NCI-H226 (cell line): ENCODE measurements at regions not wholly inside any gene's neighbourhood (a gene's known extent, or its start where the extent isn't known, plus 50 kb on each side); places are given as distances from the start of the nearest gene placed in this dataset.
A peak's percentile ranks its signal among the peaks of the same experiment; 100 is the strongest.

Experiments used
- DNase-seq: peaks from one replicate; pipeline ENCODE4 v3.0.0-alpha.2; 2015

- no peak for DNase-seq
These were observed 261.8 kb downstream of the ATP23 start for GRCh38 chr12:58202933-58203718.

GRCh38 chr12:58204071-58204470 lies 262.7 kb downstream of the ATP23 start:
- no peak for DNase-seq

GRCh38 chr12:58206876-58207275 lies 265.5 kb downstream of the ATP23 start:
- no peak for DNase-seq

GRCh38 chr12:58211211-58211610 lies 269.8 kb downstream of the ATP23 start:
- no peak for DNase-seq

DNA sequence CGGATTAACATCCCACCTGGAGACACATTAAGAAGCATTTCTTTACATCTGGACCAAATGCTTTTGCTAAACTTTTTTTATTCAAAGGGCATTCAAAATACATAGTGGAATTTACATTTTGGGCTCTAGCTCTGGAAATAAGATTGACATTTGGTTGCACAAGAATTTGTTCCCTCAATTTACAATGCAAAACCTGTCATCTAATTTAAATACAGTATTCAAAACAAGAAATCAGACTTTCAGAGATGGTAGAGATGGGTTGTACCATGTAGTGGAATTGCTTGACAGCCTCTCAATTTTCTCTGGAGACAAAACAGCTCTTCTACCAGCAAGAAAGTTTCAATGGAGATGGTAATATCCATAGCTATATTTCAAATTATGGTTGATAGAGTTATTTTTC lies 275.8 kb downstream of the ATP23 start:
- no peak for DNase-seq

DNA sequence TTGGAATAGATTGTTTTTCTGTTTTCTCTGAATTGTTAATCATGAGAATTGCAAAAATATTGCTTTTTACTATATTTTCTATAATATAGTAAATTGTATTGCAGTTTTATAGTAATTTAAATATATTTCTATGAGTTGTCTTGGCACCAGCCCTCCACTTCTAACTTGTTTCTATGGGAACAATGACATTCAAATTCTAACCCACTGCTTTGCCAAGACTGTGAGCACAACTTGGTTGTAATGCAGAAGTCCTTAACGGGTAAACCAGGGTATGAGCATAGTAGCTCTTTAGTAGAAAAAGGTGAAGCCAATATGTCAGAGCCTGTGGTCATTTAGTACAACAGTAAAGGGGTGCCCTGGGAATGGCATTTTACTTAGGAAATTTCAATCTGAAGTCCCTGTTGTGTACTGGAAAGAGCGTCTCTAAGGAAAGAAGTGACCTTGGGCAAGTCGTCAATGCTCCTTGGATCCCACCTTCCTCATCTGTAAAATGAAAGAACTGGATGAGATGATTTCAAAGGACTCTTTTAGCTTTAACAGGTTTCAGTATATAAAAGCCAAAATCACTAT lies 283.3 kb downstream of the ATP23 start:
- no peak for DNase-seq

DNA sequence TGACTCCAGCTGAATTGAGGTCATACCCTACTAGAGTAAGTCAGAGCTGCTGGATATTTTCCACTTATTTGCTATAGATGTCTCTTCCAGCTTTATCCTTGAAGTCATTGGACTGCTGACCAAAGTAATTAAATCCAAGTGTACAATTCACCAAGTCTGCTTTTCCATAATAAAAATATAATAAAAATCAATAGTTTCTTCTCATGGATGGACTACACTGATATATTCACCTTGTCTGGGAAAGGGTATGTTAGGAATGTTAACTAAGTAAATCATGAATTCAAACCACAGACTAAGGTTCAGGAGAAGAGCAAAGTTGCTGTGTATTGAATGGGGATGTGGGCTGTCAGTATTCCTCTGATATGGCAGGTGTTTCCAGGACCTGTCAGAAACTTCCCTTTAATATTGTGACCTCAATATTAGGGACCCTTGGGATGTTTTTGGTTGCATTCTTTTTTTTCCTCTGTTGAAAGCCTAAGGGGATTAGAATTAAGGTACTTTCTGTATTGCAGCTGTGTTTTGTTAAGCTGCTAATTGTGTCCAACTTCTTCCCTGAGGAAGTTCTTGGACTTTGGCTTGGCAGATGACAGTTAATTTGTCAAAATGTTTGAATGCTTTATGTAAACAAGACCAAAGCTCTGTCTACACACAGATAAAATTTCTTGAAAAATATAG lies 284.0 kb downstream of the ATP23 start:
- no peak for DNase-seq

DNA sequence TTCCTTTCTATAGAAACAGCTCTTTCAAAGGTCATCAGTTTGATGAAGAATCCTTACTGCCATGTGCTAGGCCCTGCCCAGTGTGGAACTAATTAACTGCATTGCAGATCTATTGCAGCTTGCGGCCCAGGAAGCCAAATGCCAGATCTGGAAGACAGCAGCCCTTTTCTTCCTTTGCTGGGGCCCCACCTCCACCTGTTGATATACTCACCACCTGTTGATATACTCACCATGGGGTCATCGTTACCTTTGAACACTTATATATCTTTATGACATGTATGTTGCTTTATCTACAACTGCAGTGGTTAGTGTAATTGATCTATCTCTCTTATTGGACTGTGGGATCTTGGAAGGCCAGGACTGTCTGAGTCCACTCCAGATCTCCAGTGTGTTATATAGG lies 292.5 kb downstream of the ATP23 start:
- DNase-seq: no peak

- DNase-seq: no peak
These were observed 297.0 kb downstream of the ATP23 start for GRCh38 chr12:58238411-58238810.

GRCh38 chr12:58241099-58241498 lies 299.7 kb downstream of the ATP23 start:
- DNase-seq: no peak

DNA sequence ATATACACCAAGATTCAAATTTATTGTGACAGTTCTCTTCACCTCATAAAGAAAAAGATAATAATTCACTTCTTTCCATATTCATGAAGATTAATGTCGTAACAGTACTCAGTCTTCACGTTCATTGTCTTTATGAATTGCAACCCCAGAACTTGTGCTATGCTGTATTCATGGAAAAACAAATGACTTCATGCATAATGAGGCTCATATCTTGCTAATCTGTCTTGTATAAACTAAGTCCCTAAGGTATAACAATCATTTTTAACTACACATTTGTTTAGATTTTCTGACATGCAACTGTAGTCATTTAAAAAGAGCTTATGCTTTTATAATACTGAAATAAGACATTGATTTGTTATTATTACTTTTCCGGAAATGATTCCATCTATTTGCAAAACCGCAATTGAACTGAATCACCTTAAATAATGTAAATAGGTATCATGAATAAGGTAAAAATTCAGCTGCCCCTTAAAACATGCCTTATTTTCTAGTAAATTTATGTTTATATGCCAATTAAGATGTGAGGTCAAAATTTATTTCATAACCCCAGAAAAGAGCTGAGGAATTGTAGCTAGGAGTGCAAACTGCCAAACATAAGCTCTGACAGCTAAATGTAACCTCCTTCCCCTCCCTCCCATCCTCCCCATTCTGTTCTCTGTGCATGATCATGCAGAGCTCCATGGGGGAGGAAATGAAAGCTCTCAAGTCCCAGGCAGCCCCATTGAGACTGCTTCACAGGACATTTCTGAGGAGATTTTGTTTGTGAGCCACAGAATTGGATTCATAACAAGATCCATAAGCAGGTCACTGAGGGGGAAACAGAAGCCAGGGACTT lies 301.6 kb downstream of the ATP23 start:
- no peak for DNase-seq

DNA sequence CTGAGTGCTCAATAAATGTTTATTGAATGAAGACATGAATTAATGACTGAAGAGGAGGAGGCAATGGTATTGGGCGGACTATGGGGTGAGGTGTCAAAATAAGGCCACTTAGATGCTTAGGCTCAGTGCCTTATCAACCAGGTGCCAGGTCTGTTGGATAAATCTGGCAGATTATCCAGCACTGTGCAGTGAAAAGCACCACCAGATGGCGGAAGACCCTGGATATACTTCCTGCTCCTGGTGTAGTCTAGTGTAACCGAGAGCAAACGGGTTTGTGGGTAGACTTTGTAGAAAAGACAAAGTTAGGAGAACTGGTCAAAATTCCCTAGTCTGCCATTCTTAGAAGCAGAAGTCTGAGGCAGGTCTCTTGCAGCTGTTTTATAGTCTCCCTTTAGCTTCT lies 306.3 kb downstream of the ATP23 start:
- no peak for DNase-seq

DNA sequence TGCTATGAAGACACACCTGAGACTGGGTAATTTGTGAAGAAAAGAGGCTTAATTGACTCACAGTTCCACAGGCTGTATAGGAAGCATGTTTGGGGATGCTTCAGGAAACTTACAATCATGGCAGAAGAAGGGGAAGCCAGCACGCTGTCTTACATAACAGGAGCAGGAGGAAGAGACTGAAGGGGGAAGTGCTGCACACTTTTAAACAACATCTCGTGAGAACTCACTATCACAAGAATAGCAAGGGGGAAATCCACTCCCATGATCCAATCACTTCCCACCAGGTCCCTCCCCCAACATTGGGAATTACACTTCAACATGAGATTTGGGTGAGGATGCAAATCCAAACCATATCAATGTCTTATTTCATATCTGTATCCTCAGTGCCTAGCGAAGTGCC lies 307.2 kb downstream of the ATP23 start:
- DNase-seq: no peak

DNA sequence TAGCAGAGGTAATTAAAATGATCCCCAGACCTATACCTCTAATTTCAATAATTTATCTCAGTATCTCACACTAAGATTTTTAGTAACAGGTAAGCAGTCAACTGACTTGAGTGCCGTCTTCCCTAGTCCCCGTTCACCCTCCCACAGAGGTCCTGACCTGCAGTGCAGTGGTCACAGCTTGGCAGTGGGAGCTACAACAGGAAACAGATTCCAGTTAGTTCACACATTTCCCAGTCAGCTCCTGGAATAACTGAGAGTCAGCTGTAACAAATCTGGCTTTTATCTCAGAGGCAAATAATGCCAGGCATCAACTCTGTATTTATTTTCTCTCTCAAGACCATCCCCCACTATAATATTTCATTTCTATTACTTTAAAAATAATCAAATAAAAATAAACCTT lies 308.2 kb downstream of the ATP23 start:
- peak; percentile 60 for DNase-seq

GRCh38 chr12:58250077-58250476 lies 308.7 kb downstream of the ATP23 start:
- DNase-seq: no peak

- no peak for DNase-seq
These were observed 311.5 kb downstream of the ATP23 start for GRCh38 chr12:58252914-58253313.

DNA sequence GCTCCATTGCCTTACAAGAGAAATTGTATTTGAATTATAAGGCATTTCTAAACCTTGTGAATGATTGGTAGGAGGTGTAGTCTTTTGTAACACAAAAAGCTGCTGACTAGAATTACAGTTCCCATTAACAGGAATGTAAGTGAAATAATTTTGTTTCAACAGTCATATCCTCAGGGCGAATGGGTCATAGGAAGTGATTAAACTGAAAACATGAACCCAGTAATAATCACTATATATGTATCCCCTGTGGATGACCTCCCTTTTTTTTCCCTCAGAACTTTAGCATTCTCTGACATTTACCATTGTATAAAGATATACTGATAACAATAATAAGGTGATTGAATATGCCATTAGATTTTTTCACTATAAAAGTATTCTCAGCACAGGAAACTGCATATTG lies 312.3 kb downstream of the ATP23 start:
- peak; percentile 42 for DNase-seq

- DNase-seq: no peak
These were observed 313.2 kb downstream of the ATP23 start for GRCh38 chr12:58254463-58255100.

DNA sequence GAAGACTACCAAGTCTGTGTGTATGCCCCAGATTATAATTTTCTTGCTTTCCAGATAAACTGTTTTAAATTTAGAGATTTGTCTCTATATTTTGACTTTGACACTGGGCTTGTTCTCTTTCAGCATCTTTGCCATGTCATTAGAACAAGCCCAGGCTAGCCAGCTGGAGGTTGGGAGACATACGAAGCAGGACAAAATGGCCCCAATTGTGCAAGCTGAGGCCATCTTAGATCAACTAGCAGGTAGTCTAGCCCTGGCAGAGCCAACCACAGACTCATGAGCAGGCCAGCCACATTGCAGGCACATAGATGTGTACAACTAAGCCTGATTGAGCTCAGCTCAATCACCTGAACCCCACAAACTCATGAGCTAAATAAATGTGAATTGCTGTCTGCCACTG lies 321.4 kb downstream of the ATP23 start:
- DNase-seq: no peak

- DNase-seq: no peak
These were observed 322.4 kb downstream of the ATP23 start for GRCh38 chr12:58263816-58264215.

GRCh38 chr12:58268069-58268468 lies 326.7 kb downstream of the ATP23 start:
- DNase-seq: peak; percentile 57

- DNase-seq: no peak
These were observed 328.1 kb downstream of the ATP23 start for GRCh38 chr12:58269476-58269875.
